H1 (cell line): ENCODE measurements at regions not wholly inside any gene's neighbourhood (a gene's known extent, or its start where the extent isn't known, plus 50 kb on each side); places are given as distances from the start of the nearest gene placed in this dataset.

Experiments
- CTCF ChIA-PET: fragments of 300-600 bp; sonication (Branson Sonifier 250); formaldehyde crosslinking; loops from one replicate; lab custom pipeline; 2021; ENCODE audit not compliant: partially characterized antibody; lab: Charles Lee
- POLR2A ChIA-PET: fragments of 300-600 bp; sonication (Branson Sonifier 250); formaldehyde crosslinking; loops from one replicate; lab custom pipeline; 2021; ENCODE audit warnings: inconsistent platforms; ENCODE audit not compliant: partially characterized antibody; lab: Charles Lee
- DNase-seq, 2 experiments: peaks; one replicate each; pipeline versions ENCODE4 v3.0.0 to v3.0.0-alpha.2; 2010 to 2022; ENCODE audit warnings: low spot score in 2 of 2, low read depth in 1 of 2, mixed read lengths in 1 of 2
- FAIRE-seq: peaks from 2 replicates; lab custom pipeline; 2011; peaks lifted over from hg19 to GRCh38; lab: Jason Lieb, UNC
- H2AFZ ChIP-seq: 2 replicates; pipeline ENCODE4 v1.8.1; 2012; ENCODE audit warnings: low read length, inconsistent platforms
- H2AK5ac ChIP-seq: 2 replicates; pipeline ENCODE4 v1.6.1; 2013; ENCODE audit warnings: low read depth, low read length
- H2BK120ac ChIP-seq: replicated peaks from 2 replicates; pipeline ENCODE3; 2013; ENCODE audit warnings: low read depth, low read length, inconsistent platforms
- H2BK12ac ChIP-seq: 2 replicates; pipeline ENCODE4 v1.6.1; 2013; ENCODE audit warnings: low read depth, low read length
- H2BK15ac ChIP-seq: 2 replicates; pipeline ENCODE4 v1.6.1; 2013; ENCODE audit warnings: low read length
- H2BK20ac ChIP-seq: 2 replicates; pipeline ENCODE4 v1.6.1; 2013; ENCODE audit warnings: low read length
- H2BK5ac ChIP-seq: 2 replicates; pipeline ENCODE4 v1.6.1; 2013; ENCODE audit warnings: low read depth, low read length
- H3K14ac ChIP-seq: 2 replicates; pipeline ENCODE4 v1.6.1; 2013; ENCODE audit warnings: inconsistent platforms; ENCODE audit not compliant: insufficient read length
- H3K18ac ChIP-seq: 2 replicates; pipeline ENCODE4 v1.6.1; 2013; ENCODE audit warnings: low read length; ENCODE audit errors: extremely low read depth
- H3K23ac ChIP-seq: 2 replicates; pipeline ENCODE4 v1.6.1; 2013; ENCODE audit warnings: inconsistent platforms; ENCODE audit not compliant: insufficient read length
- H3K23me2 ChIP-seq: 2 replicates; pipeline ENCODE4 v1.6.1; 2013; ENCODE audit warnings: low read depth, low read length
- H3K27ac ChIP-seq: 2 replicates; pipeline ENCODE4 v1.6.1; 2011; ENCODE audit warnings: low read depth, low read length, inconsistent platforms
- H3K27me3 ChIP-seq, 4 experiments: replicated peaks in 1 of 4; 1 replicate in 1 of 4; 2 replicates in 3 of 4; pipeline versions ENCODE4 v1.6.1 to v1.8.1; 2011 to 2013; ENCODE audit warnings: low read length in 3 of 4, mild to moderate bottlenecking in 3 of 4, inconsistent platforms in 2 of 4, mixed read lengths in 2 of 4, moderate library complexity in 1 of 4; ENCODE audit not compliant: control insufficient read depth in 3 of 4, insufficient read depth in 3 of 4; ENCODE audit errors: extremely low read depth in 1 of 4
- H3K36me3 ChIP-seq, 4 experiments: 2 replicates each; pipeline versions ENCODE4 v1.6.1 to v1.8.1; 2011 to 2013; ENCODE audit warnings: mild to moderate bottlenecking in 4 of 4, low read length in 3 of 4, moderate library complexity in 2 of 4, control low read depth in 1 of 4, inconsistent platforms in 1 of 4; ENCODE audit not compliant: insufficient read depth in 4 of 4, control insufficient read depth in 2 of 4
- H3K4ac ChIP-seq: replicated peaks from 2 replicates; pipeline ENCODE3; 2013; ENCODE audit warnings: low read length, low read depth, mixed read lengths, inconsistent platforms; ENCODE audit not compliant: insufficient read length
- H3K4me1 ChIP-seq, 4 experiments: replicated peaks in 1 of 4; 1 replicate in 1 of 4; 2 replicates in 3 of 4; pipeline versions ENCODE4 v1.6.1 to v1.8.1; 2011 to 2013; ENCODE audit warnings: low read length in 3 of 4, inconsistent platforms in 2 of 4, mixed read lengths in 1 of 4; ENCODE audit not compliant: insufficient read depth in 4 of 4, control insufficient read depth in 3 of 4
- H3K4me2 ChIP-seq, 2 experiments: 2 replicates each; pipeline versions ENCODE4 v1.6.1 to v1.8.1; 2011 to 2013; ENCODE audit warnings: low read depth in 2 of 2, low read length in 2 of 2, control low read depth in 1 of 2, inconsistent platforms in 1 of 2, mild to moderate bottlenecking in 1 of 2; ENCODE audit not compliant: insufficient read depth in 1 of 2
- H3K4me3 ChIP-seq, 4 experiments: fragments of 200-600, 300-600 bp in 1 of 4; sonication (generic), shearing (Covaris generic), sonication (Bioruptor Twin) in 1 of 4; 2 replicates each; pipeline versions ENCODE4 v1.5.1 to v1.8.1; 2011 to 2016; ENCODE audit warnings: low read length in 4 of 4, low read depth in 3 of 4, control low read depth in 2 of 4, inconsistent platforms in 2 of 4, mild to moderate bottlenecking in 2 of 4, mixed read lengths in 1 of 4, moderate library complexity in 1 of 4; ENCODE audit not compliant: insufficient read depth in 2 of 4; ENCODE audit errors: extremely low read depth in 1 of 4
- H3K56ac ChIP-seq: replicated peaks from 2 replicates; pipeline ENCODE3; 2013; ENCODE audit warnings: low read depth, mild to moderate bottlenecking, mixed read lengths, low read length, inconsistent platforms; ENCODE audit not compliant: insufficient read length
- H3K79me1 ChIP-seq: 2 replicates; pipeline ENCODE4 v1.6.1; 2013; ENCODE audit warnings: low read depth, low read length, control low read depth
- H3K79me2 ChIP-seq, 2 experiments: 2 replicates each; pipeline versions ENCODE4 v1.6.1 to v1.8.1; 2012 to 2013; ENCODE audit warnings: low read length in 2 of 2, mild to moderate bottlenecking in 2 of 2, inconsistent platforms in 1 of 2; ENCODE audit not compliant: insufficient read depth in 2 of 2, control insufficient read depth in 1 of 2
- H3K9ac ChIP-seq, 4 experiments: replicated peaks in 1 of 4; 1 replicate in 1 of 4; 2 replicates in 3 of 4; pipeline versions ENCODE4 v1.6.1 to v1.8.1; 2011 to 2013; ENCODE audit warnings: low read depth in 3 of 4, low read length in 3 of 4, control low read depth in 2 of 4, mild to moderate bottlenecking in 2 of 4, moderate library complexity in 2 of 4, inconsistent platforms in 1 of 4; ENCODE audit errors: extremely low read depth in 1 of 4
- H3K9me3 ChIP-seq, 2 experiments: 2 replicates each; pipeline versions ENCODE4 v1.6.1 to v1.8.1; 2012 to 2013; ENCODE audit warnings: mild to moderate bottlenecking in 2 of 2, moderate library complexity in 2 of 2, control low read depth in 1 of 2, inconsistent platforms in 1 of 2, low read depth in 1 of 2, low read length in 1 of 2, mixed read lengths in 1 of 2; ENCODE audit not compliant: insufficient read depth in 2 of 2
- H4K20me1 ChIP-seq, 2 experiments: replicated peaks in 1 of 2; 2 replicates each; pipeline versions ENCODE3 to v1.8.1; 2011 to 2013; ENCODE audit warnings: inconsistent platforms in 2 of 2, low read length in 2 of 2, mild to moderate bottlenecking in 1 of 2; ENCODE audit not compliant: insufficient read depth in 2 of 2, control insufficient read depth in 1 of 2
- H4K5ac ChIP-seq: 2 replicates; pipeline ENCODE4 v1.6.1; 2013; ENCODE audit warnings: low read length, low read depth, mixed read lengths, inconsistent platforms; ENCODE audit not compliant: insufficient read length
- H4K8ac ChIP-seq: 2 replicates; pipeline ENCODE4 v1.8.0; 2013; ENCODE audit warnings: mild to moderate bottlenecking, moderate library complexity, low read length, inconsistent platforms; ENCODE audit not compliant: insufficient read depth; ENCODE audit errors: extremely low read depth
- H4K91ac ChIP-seq: replicated peaks from 2 replicates; pipeline ENCODE3; 2013; ENCODE audit warnings: low read length, mixed read lengths, inconsistent platforms; ENCODE audit not compliant: insufficient read length
- ASH2L ChIP-seq: fragments of 200-600, 300-600 bp; sonication (generic); IDR thresholded peaks from one replicate; pipeline ENCODE4 v1.7.1; 2017; ENCODE audit warnings: low read length
- CHD2 ChIP-seq: IDR thresholded peaks from 2 replicates; pipeline ENCODE4 v1.6.1; 2012; ENCODE audit warnings: low read length, improper control_type of control experiment
- GABPA ChIP-seq: IDR thresholded peaks from 2 replicates; pipeline ENCODE4 v1.6.1; 2011; ENCODE audit warnings: mild to moderate bottlenecking, low read length, moderate library complexity, borderline replicate concordance; ENCODE audit not compliant: insufficient read depth
- KDM1A ChIP-seq: fragments of 200-600, 300-600 bp; sonication (generic); IDR thresholded peaks from 2 replicates; pipeline ENCODE4 v1.7.1; 2016; ENCODE audit warnings: mild to moderate bottlenecking, low read length, borderline replicate concordance
- KDM5A ChIP-seq: fragments of 200-600 bp; IDR thresholded peaks from 2 replicates; pipeline ENCODE4 v1.7.1; 2012; ENCODE audit warnings: mild to moderate bottlenecking, low read length, inconsistent platforms, mixed read lengths
- NRF1 ChIP-seq: IDR thresholded peaks from 2 replicates; pipeline ENCODE4 v1.6.1; 2011; ENCODE audit warnings: mild to moderate bottlenecking, low read depth, low read length, improper control_type of control experiment
- USF2 ChIP-seq: IDR thresholded peaks from 2 replicates; pipeline ENCODE4 v1.6.1; 2011; ENCODE audit warnings: low read length, improper control_type of control experiment
- WGBS, 2 experiments: shearing (Covaris generic) in 1 of 2; methylation state at CpG; one replicate each; pipeline versions ENCODE4 v1.1.6 to v1.1.7; 2013 to 2015; ENCODE audit warnings: low lambda C conversion rate in 2 of 2, mixed read lengths in 2 of 2, inconsistent platforms in 1 of 2, low coverage in 1 of 2, missing lambda C conversion rate in 1 of 2; ENCODE audit not compliant: insufficient replicate concordance in 2 of 2, insufficient coverage in 1 of 2, insufficient read length in 1 of 2; ENCODE audit errors: extremely low coverage in 1 of 2, missing lambda C conversion rate in 1 of 2; 5-methylcytosine and 5-hydroxymethylcytosine counted together

- Histone ChIP-seq H2AFZ (no peak overlapping the region), H3K79me1 (no peaks in the 10 kb centered on the region), H3K4me1 (no peaks in the 10 kb centered on the region), H4K8ac (no peak overlapping the region), H3K23me2 (no peaks in the 10 kb centered on the region; the same call in 1 of the 2 replicates), H3K56ac (no peak overlapping the region), H3K27me3 (no peaks in the 10 kb centered on the region), H3K23ac (no peak overlapping the region), H3K4me3 (no peak overlapping the region), H2BK20ac (no peak overlapping the region), H3K4ac (no peak overlapping the region), H3K36me3 (no peaks in the 10 kb centered on the region), H4K91ac (no peak overlapping the region), H2BK5ac (no peak overlapping the region), H3K79me2 (no peaks in the 10 kb centered on the region), H3K27ac (no peak overlapping the region), H3K4me2 (no peak overlapping the region), H2BK120ac (no peak overlapping the region), H4K5ac (no peak overlapping the region), H2BK15ac (no peak overlapping the region), H3K14ac (no peak overlapping the region), H2BK12ac (no peak overlapping the region), H3K18ac (no peak overlapping the region), H2AK5ac (no peak overlapping the region), H4K20me1 (no peaks in the 10 kb centered on the region), H3K9me3 (no peaks in the 10 kb centered on the region), H3K9ac (no peak overlapping the region)
- TF ChIP-seq GABPA (no peak), KDM1A (no peak), USF2 (no peak), ASH2L (no peak), CHD2 (no peak), KDM5A (no peak), NRF1 (no peak)
- 93% methylated on average over 5 of the region's 5 CpGs; no CpG with 5 or more reads in 1 of the 2 experiments for WGBS, 2 experiments
- FAIRE-seq (no peak), DNase-seq (no peak)
- ChIA-PET POLR2A (no interaction called here), CTCF (no interaction called here)
These were observed 571.5 kb upstream of the FBXO33 start for GRCh38 chr14:40003773-40004172.
